Amniotic stem cell (primary cell): ENCODE measurements at regions not wholly inside any gene's neighbourhood (a gene's known extent, or its start where the extent isn't known, plus 50 kb on each side); places are given as distances from the start of the nearest gene placed in this dataset.
A peak's percentile ranks its signal among the peaks of the same experiment; 100 is the strongest.
"Not testable (repeated sequence)": the region's sequence is repeated elsewhere in the genome, so short reads cannot be mapped to it uniquely, and the experiment has no call there.

Source experiments
- DNase-seq: peaks from one replicate; lab custom pipeline; 2025; lab: John Stamatoyannopoulos, UW

- no peak for DNase-seq
These were observed 148.0 kb upstream of the TCF4 start for GRCh38 chr18:55735969-55736368.

GRCh38 chr18:55735199-55735855, 147.3 kb upstream of the TCF4 start:
- DNase-seq: no peak

DNA sequence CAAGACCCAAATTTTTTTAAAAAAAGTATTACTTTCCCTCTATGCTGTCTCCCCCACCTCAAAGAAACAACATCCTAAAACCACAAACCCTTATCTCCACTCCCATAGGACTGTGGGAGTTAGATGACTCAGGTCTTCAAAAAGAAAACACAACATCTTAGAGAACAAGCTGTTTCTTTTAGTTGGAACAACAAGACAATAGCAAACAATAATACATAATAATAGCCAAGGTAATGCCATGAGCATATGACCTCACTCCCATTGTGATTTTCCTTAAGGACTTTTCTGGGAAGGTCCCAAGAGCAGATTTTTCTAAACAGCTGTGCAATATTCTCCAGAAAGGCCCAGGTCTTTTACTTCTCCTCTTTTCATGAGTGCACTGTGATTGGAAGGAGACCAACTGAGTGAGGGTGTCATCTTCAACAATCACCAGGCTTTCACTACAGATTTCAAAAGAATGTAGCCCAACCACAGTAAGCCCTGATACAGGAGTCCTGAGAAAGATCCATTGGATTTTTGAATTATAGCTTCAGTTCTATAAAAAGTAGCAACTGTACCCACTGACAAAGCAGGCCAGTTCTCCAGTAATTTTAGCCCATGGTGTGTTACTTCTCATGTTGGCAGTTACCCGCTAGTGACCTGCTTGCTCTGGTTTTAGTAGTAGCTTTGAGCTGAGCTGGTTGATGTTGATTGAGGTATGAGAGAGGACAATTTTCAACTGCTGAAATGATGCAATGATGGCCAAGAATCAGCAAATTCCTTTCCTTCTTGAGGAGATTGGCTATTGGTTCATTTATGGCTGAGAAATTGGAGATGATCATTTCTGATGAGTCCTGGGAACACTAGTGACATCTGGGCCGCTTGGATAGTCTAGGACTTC, 144.5 kb upstream of the TCF4 start:
- DNase-seq: no peak

GRCh38 chr18:55731594-55732042, 143.6 kb upstream of the TCF4 start:
- DNase-seq: no peak

DNA sequence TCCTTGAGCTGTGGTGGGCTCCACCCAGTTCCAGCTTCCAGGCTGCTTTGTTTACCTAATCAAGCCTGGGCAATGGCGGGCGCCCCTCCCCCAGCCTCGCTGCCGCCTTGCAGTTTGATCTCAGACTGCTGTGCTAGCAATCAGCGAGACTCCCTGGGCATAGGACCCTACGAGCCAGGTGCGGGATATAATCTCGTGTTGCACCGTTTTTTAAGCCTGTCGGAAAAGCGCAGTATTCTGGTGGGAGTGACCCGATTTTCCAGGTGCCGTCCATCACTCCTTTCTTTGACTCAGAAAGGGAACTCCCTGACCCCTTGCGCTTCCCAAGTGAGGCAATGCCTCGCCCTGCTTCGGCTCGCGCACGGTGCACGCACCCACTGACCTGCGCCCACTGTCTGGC, 133.0 kb upstream of the TCF4 start:
- DNase-seq: not testable (repeated sequence)

DNA sequence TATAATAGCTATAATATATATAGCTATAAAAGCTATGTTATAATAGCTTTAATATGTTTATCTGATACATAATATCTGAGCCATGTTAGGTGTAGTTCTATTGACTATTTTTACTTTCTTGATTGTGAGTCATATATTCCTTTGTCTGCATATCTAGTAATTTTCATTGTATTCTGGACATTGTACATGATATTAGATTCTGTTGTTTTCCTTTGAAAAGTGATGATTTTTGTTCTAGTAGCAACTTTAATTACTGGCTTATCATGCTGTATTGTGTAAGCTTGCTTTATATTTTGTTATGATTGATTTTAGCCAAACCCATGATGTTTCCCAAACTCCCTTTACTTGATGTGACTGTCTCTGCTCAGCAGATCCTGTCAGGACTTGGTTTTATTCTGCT, 125.7 kb upstream of the TCF4 start:
- DNase-seq: no peak

DNA sequence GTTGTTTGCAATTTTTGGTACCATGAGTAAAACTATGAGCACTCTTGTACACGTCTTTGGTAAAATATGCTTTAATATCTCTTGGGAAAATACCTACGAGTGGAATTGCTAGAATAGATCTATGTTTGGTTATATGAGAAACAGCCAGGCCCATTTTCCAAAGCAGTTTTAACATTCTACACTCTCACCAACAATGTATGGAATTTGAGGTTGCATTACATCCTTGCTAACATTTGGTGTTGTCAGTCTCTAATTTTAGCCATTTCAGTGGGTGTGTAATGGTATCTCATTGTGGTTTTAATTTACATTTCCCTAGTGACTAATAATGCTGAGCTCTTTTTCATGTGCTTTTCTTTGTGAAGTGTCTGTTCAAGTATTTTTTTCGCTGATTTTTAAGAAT, 118.9 kb upstream of the TCF4 start:
- peak; percentile 14 for DNase-seq

- DNase-seq: no peak
These were observed 111.3 kb upstream of the TCF4 start for GRCh38 chr18:55699233-55699765.

- DNase-seq: no peak
These were observed 108.8 kb upstream of the TCF4 start for GRCh38 chr18:55696811-55697210.

DNA sequence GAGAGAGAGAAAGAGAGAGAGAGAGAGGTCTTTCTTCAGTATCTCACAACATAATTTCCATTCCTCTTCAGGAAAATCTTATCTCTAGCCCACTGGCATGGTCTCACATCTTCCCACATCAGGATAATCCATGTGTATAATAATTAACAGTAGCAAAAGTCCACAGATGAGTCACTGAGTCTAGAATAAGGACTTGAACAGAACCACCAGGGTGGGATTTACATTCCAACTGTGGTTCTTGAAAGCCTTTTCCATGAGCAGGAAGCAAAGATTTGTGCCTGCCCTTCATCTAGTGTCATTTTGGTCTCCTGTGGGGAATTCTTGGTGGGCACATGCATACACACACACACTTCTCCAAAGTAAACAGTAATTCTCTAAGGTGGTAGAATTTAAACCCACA, 107.1 kb upstream of the TCF4 start:
- no peak for DNase-seq

- DNase-seq: no peak
These were observed 106.3 kb upstream of the TCF4 start for GRCh38 chr18:55694291-55694690.

- DNase-seq: no peak
These were observed 100.0 kb upstream of the TCF4 start for GRCh38 chr18:55688030-55688429.

DNA sequence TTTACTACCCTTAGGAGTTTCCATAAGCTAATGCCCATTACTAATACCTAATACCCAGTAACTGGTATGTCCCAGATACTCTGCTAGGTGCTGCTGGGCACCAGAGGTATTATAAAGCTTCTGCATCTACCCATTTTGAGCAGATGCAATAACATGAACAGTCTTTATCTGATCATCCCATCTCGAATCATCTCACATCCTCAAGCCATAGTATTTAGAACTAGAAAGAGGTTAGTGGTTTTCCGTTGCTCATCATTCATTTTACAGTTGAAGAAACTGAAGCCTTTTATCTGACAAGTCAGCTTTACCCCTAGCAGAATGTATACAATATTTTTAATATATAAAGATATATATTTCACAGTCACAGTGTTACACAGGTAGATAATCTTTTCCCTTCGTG, 99.1 kb upstream of the TCF4 start:
- DNase-seq: no peak

DNA sequence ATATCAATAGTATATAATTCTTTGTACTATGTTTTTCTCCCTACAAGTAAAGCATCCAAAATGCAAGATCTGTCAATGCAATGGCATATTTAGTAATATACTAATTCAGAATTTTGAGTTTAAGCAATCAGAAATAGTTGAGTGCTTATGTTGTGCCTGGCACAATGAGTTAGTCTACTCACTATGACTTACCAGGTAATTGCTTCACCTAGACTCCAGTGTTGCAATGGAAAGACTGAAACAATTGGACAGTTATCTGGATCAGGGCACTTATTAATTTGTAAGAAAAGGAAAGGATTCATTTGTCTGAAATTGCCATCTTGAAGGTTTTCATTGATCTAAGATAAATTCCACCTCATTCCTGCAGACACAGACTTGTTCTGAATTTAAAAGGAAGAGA, 97.6 kb upstream of the TCF4 start:
- no peak for DNase-seq

GRCh38 chr18:55672574-55673361, 84.8 kb upstream of the TCF4 start:
- no peak for DNase-seq

DNA sequence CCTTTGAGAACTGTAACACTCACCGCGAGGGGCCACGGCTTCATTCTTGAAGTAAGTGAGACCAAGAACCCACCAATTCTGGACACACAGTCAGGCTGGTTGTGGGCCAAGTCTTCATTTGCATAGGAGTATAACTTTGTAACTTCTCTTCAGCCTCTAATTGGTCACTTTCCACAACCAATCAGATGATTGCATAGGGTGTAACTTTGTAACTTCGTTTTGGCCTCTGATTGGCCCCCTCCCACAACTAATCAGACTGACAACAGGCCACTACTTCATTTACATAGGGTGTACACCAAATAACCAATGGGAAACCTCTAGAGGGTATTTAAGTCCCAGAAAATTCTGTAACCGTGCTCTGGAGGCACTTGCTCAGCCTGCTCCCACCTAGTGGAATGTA, 77.5 kb upstream of the TCF4 start:
- no peak for DNase-seq

DNA sequence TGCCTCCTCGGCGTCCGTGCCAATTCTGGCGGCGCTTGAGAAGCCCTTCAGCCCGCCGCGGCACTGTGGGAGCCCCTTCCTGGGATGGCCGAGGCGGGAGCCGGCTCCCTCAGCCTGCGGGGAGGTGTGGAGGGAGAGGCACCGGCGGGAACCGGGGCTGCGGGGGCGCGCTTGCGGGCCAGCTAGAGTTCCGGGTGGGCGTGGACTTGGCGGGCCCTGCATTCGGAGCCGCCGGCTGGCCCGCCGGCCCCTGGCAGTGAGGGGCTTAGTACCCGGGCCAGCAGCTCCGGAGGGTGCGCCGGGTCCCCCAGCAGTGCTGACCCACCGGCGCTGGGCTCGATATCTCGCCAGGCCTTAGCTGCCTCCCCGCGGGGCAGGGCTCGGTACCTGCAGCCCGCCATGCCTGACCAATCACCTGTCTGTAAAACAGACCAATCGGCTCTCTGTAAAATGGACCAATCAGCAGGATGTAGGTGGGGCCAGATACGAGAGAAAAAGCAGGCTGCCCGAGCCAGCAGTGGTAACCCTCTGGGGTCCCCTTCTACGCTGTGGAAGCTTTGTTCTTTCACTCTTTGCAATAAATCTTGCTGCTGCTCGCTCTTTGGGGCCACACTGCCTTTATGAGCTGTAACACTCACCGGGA, 76.9 kb upstream of the TCF4 start:
- not testable (repeated sequence) for DNase-seq

DNA sequence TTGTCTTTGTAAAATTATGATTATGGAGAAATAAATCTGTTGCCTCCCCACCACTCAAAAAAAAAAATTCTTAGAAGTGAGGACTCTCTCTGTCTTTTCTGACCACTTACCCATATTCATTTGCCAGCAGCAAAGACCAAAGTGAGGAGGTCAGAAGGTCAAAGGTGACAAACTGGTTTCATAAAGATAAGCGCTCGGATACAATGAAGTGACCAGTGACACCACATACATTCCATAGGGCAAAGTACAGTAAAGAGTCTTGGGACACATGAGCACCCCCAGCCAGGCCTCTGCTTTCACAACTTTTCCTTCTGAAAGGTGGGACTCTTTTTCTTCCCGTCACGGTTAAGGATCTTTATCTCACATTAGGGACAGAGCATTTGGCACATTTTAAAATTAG, 75.9 kb upstream of the TCF4 start:
- no peak for DNase-seq

- no peak for DNase-seq
These were observed 70.6 kb upstream of the TCF4 start for GRCh38 chr18:55658598-55658997.

GRCh38 chr18:55657572-55658331, 69.8 kb upstream of the TCF4 start:
- no peak for DNase-seq

DNA sequence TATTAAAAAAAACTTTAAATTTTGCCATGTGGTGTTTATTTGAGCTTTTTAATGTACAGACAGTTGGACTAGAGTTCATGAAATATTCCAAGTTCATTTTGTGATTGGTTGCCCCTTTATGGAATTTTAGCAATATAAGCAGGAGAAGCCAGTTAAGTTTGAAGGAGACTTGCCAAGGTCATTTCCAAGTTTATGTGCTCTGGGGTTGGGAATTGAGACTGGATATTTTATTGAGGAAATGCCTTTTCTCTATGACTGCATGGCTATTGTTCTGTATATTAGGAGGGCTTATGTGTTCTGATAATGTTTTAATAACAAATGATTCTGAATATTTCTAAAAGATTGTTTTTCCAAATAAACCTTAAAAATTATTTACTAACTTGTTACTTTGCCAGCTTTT, 67.0 kb upstream of the TCF4 start:
- DNase-seq: no peak
